ENCODE measurements at regions not wholly inside any gene's neighbourhood (a gene's known extent, or its start where the extent isn't known, plus 50 kb on each side); places are given as distances from the start of the nearest gene placed in this dataset.

DNA sequence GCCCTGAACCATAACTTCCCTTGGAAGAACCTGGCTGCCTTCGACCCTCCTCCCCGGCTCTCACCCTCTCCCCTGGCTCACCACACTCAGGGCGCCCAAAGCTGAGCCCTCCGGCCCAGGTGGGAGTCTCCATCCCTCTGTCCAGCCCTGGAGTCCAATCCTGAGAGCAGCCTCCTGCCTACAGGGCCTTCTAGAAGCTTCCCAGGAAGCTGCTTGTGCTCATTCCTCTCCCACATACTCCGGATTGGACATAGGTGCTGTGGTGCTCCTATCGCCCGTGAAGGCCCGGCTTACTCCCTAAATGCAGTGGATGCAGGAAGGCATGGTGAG, 1332.0 kb downstream of the BRD1 start (continued):
- TF ChIP-seq, protein P1, sequence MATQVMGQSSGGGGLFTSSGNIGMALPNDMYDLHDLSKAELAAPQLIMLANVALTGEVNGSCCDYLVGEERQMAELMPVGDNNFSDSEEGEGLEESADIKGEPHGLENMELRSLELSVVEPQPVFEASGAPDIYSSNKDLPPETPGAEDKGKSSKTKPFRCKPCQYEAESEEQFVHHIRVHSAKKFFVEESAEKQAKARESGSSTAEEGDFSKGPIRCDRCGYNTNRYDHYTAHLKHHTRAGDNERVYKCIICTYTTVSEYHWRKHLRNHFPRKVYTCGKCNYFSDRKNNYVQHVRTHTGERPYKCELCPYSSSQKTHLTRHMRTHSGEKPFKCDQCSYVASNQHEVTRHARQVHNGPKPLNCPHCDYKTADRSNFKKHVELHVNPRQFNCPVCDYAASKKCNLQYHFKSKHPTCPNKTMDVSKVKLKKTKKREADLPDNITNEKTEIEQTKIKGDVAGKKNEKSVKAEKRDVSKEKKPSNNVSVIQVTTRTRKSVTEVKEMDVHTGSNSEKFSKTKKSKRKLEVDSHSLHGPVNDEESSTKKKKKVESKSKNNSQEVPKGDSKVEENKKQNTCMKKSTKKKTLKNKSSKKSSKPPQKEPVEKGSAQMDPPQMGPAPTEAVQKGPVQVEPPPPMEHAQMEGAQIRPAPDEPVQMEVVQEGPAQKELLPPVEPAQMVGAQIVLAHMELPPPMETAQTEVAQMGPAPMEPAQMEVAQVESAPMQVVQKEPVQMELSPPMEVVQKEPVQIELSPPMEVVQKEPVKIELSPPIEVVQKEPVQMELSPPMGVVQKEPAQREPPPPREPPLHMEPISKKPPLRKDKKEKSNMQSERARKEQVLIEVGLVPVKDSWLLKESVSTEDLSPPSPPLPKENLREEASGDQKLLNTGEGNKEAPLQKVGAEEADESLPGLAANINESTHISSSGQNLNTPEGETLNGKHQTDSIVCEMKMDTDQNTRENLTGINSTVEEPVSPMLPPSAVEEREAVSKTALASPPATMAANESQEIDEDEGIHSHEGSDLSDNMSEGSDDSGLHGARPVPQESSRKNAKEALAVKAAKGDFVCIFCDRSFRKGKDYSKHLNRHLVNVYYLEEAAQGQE (IDR thresholded peaks at IDR 0.05; ENCODE audit: low read depth) = no peak
- TF ChIP-seq EZH2phosphoT487 (IDR thresholded peaks at IDR 0.05; ENCODE audit: borderline replicate concordance) (no peak), SIN3A (IDR thresholded peaks at IDR 0.05; ENCODE audit: low read depth) (no peak)

DNA sequence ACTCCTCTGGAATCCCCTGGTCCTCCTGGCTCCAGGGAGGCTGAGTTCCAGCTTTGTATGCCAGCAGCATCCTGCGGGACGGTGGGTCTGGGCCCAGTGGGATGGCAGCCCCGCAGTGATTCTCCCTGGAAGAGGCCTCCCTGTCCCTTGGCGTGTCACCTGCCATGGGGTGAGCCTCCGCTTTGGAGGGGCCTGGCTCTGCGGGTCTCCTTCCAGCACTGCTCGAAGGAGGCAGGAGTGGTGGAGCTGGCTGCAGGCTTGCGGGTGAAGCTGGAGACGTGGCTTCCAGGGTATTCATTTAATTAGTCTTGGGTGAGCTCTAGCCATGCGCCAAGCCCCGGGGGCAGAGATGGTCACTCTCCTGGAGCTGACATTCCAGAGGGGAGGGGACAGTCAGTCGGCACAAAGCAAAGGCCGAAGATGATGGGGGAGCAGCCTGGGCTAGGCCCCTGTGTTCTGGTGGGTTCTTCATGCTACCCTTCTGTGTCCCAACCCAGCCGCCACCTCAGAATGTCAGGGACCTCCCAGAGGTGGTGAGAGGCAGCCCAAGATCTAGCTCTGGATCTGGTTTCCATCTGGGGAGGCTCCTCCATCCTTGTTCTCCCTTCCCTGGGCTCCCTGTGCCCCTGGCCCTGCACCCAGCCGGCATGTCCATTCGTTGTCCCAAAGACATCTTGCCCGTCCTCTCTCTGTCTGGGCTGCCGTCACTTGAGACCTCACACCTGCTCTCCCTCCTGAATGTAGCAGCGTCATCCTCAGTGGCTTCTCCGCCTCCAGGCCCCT, 1332.5 kb downstream of the BRD1 start:
- RAD21 ChIA-PET (ENCODE audit: low non-redundant PET in 1 of 2, low total read pairs in 2 of 2, uncharacterized antibody in 2 of 2, unreplicated experiment in 2 of 2) = no interaction called here
- BruUV-seq (replicated peaks) = no TSS peak
- ATAC-seq = no peak

More for the DNA sequence above, 1332.5 kb downstream of the BRD1 start:
- no peaks in the 10 kb centered on the region for H3K9me2 ChIP-seq (ENCODE audit: insufficient read depth)
- no peaks in the 10 kb centered on the region for H3K4me1 ChIP-seq (ENCODE audit: control insufficient read depth in 1 of 2, insufficient read depth in 2 of 2, low read length in 2 of 2)
- H3K36me3 ChIP-seq (ENCODE audit: control insufficient read depth in 1 of 2, insufficient read depth in 2 of 2, low read length in 2 of 2) = no peaks in the 10 kb centered on the region
- H3K27me3 ChIP-seq (ENCODE audit: insufficient read depth, low read length) = no peaks in the 10 kb centered on the region
- POLR2A ChIA-PET = no interaction called here
- intact Hi-C loops (cut with micrococcal nuclease) = loop anchor here (5.0 kb wide), 2 partner anchors 658 to 868 kb away; no protein-coding TSS in a partner anchor
- H2AFZ ChIP-seq (ENCODE audit: low read depth, low read length, poor library complexity, severe bottlenecking) = no peak overlapping the region
- no peak overlapping the region for H3K4me3 ChIP-seq (replicated peaks in 1 of 2; ENCODE audit: low read depth in 1 of 2, low read length in 2 of 2)
- no peak overlapping the region for H3K9ac ChIP-seq (ENCODE audit: low read length)
- H3K79me2 ChIP-seq (ENCODE audit: insufficient read depth, low read length) = no peaks in the 10 kb centered on the region
- TF ChIP-seq CEBPB (IDR thresholded peaks at IDR 0.05; ENCODE audit: low read depth) (no peak), EZH2 (IDR thresholded peaks at IDR 0.05) (no peak), YY1 (IDR thresholded peaks at IDR 0.05; ENCODE audit: extremely low read depth, insufficient replicate concordance, low read depth, low read length) (no peak), SRF (IDR thresholded peaks at IDR 0.05; ENCODE audit: low read depth) (no peak), EGR1 (IDR thresholded peaks at IDR 0.05; ENCODE audit: low read depth) (no peak), SIN3A (IDR thresholded peaks at IDR 0.05; ENCODE audit: low read depth) (no peak), SP1 (IDR thresholded peaks at IDR 0.05; ENCODE audit: low read depth) (no peak), FOSL1 (IDR thresholded peaks at IDR 0.05; ENCODE audit: low read depth) (no peak), CBX3 (IDR thresholded peaks at IDR 0.05; ENCODE audit: low read depth) (no peak)
- no peak overlapping the region for H3K27ac ChIP-seq (ENCODE audit: low read depth, low read length)
- CTCF ChIA-PET = interaction anchor here (0.5 kb wide), 1 partner anchor 868 kb away, joined by 3 read pairs; no protein-coding TSS in a partner anchor
- H3K4me2 ChIP-seq (ENCODE audit: low read length) = no peak overlapping the region
- H4K20me1 ChIP-seq (ENCODE audit: insufficient read depth) = no peaks in the 10 kb centered on the region
- H3K9me3 ChIP-seq (ENCODE audit: control insufficient read depth in 1 of 2, insufficient read depth in 1 of 2, low read depth in 1 of 2, low read length in 2 of 2) = no peaks in the 10 kb centered on the region
- no peak for DNase-seq (ENCODE audit: low read depth, low spot score)
